GM12892 (cell line): ENCODE measurements at regions not wholly inside any gene's neighbourhood (a gene's known extent, or its start where the extent isn't known, plus 50 kb on each side); places are given as distances from the start of the nearest gene placed in this dataset.
"Not testable (repeated sequence)": the region's sequence is repeated elsewhere in the genome, so short reads cannot be mapped to it uniquely, and the experiment has no call there.

Experiments used
- POLR2A ChIP-seq: IDR thresholded peaks from 2 replicates; pipeline ENCODE4 v1.6.1; 2011; ENCODE audit warnings: low read depth, low read length, control low read depth
- TAF1 ChIP-seq: IDR thresholded peaks from 2 replicates; pipeline ENCODE4 v1.6.1; 2011; ENCODE audit warnings: low read depth, mild to moderate bottlenecking, control low read depth, low read length, borderline replicate concordance

DNA sequence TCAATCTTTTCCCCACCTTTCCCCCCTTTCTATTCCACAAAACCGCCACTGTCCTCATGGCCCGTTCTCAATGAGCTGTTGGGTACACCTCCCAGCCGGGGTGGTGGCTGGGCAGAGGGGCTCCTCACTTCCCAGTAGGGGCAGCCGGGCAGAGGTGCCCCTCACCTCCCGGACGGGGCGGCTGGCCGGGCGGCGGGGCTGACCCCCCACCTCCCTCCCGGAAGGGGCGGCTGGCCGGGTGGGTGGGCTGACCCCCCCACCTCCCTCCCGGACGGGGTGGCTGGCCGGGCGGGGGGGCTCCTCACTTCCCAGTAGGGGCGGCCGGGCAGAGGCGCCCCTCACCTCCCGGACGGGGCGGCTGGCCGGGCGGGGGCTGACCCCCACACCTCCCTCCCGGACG is 149.3 kb upstream of the SNX7 start:
- not testable (repeated sequence) for TF ChIP-seq POLR2A, TAF1
